Effector CD8-positive, alpha-beta T cell (primary cell): ENCODE measurements at regions not wholly inside any gene's neighbourhood (a gene's known extent, or its start where the extent isn't known, plus 50 kb on each side); places are given as distances from the start of the nearest gene placed in this dataset.
"Not testable (repeated sequence)": the region's sequence is repeated elsewhere in the genome, so short reads cannot be mapped to it uniquely, and the experiment has no call there.

Source experiments
- DNase-seq: peaks from one replicate; lab custom pipeline; 2025; lab: John Stamatoyannopoulos, UW

- DNase-seq = no peak
These were observed 106.7 kb downstream of the RAP2B start for GRCh38 chr3:153268564-153269279.

- DNase-seq = no peak
These were observed 107.7 kb downstream of the RAP2B start for GRCh38 chr3:153269730-153270129.

- no peak for DNase-seq
These were observed 111.2 kb downstream of the RAP2B start for GRCh38 chr3:153273217-153273616.

GRCh38 chr3:153273767-153274435 is 111.9 kb downstream of the RAP2B start:
- no peak for DNase-seq

GRCh38 chr3:153274561-153274960 is 112.5 kb downstream of the RAP2B start:
- DNase-seq = no peak

GRCh38 chr3:153275514-153275913 is 113.5 kb downstream of the RAP2B start:
- no peak for DNase-seq

GRCh38 chr3:153277029-153277428 is 115.0 kb downstream of the RAP2B start:
- no peak for DNase-seq

GRCh38 chr3:153281236-153281997 is 119.4 kb downstream of the RAP2B start:
- DNase-seq = not testable (repeated sequence)

- no peak for DNase-seq
These were observed 120.3 kb downstream of the RAP2B start for GRCh38 chr3:153282355-153282754.

- no peak for DNase-seq
These were observed 122.4 kb downstream of the RAP2B start for GRCh38 chr3:153284282-153284938.

- no peak for DNase-seq
These were observed 123.2 kb downstream of the RAP2B start for GRCh38 chr3:153285194-153285641.

- DNase-seq = no peak
These were observed 124.0 kb downstream of the RAP2B start for GRCh38 chr3:153285982-153286381.

- no peak for DNase-seq
These were observed 125.0 kb downstream of the RAP2B start for GRCh38 chr3:153287017-153287416.

- no peak for DNase-seq
These were observed 127.3 kb downstream of the RAP2B start for GRCh38 chr3:153289334-153289808.

- DNase-seq = no peak
These were observed 128.4 kb downstream of the RAP2B start for GRCh38 chr3:153290268-153291015.

- DNase-seq = no peak
These were observed 129.1 kb downstream of the RAP2B start for GRCh38 chr3:153291059-153291685.

- no peak for DNase-seq
These were observed 131.2 kb downstream of the RAP2B start for GRCh38 chr3:153293265-153293664.

GRCh38 chr3:153295901-153296300 is 133.9 kb downstream of the RAP2B start:
- DNase-seq = no peak

GRCh38 chr3:153305189-153305588 is 143.2 kb downstream of the RAP2B start:
- no peak for DNase-seq

GRCh38 chr3:153311541-153311940 is 149.5 kb downstream of the RAP2B start:
- DNase-seq = no peak
